ENCODE measurements at regions not wholly inside any gene's neighbourhood (a gene's known extent, or its start where the extent isn't known, plus 50 kb on each side); places are given as distances from the start of the nearest gene placed in this dataset.

DNA sequence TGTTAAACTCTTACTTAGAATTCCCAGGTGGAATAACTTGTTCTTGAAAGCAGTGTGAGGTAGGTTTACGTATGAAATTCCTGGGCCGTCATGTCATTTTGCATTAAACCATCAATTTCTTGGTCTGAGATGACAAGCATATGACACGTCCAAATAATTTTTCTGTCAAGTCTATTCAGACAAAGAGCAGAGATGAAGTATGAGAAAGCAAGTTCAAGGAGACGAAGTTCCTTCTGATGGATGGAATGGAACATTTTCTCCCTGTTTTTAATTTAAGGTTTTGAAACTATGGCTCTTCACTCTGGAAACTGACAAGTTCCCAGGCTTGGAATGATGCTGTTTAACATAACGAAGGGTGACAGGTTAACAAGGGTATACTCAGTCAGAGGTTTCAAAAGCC lies 252.8 kb upstream of the SFRP2 start:
- TF ChIP-seq, protein P1, sequence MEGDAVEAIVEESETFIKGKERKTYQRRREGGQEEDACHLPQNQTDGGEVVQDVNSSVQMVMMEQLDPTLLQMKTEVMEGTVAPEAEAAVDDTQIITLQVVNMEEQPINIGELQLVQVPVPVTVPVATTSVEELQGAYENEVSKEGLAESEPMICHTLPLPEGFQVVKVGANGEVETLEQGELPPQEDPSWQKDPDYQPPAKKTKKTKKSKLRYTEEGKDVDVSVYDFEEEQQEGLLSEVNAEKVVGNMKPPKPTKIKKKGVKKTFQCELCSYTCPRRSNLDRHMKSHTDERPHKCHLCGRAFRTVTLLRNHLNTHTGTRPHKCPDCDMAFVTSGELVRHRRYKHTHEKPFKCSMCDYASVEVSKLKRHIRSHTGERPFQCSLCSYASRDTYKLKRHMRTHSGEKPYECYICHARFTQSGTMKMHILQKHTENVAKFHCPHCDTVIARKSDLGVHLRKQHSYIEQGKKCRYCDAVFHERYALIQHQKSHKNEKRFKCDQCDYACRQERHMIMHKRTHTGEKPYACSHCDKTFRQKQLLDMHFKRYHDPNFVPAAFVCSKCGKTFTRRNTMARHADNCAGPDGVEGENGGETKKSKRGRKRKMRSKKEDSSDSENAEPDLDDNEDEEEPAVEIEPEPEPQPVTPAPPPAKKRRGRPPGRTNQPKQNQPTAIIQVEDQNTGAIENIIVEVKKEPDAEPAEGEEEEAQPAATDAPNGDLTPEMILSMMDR (conservative IDR thresholded peaks at IDR 0.05; ENCODE audit: low read depth, low read length) = no peak
- no peak for TF ChIP-seq EZH2 (IDR thresholded peaks at IDR 0.05; ENCODE audit: borderline replicate concordance, low read depth, low read length, poor library complexity, severe bottlenecking)
